Right lung (tissue), 2 donors: ENCODE measurements at regions not wholly inside any gene's neighbourhood (a gene's known extent, or its start where the extent isn't known, plus 50 kb on each side); places are given as distances from the start of the nearest gene placed in this dataset.
"Not testable (repeated sequence)": the region's sequence is repeated elsewhere in the genome, so short reads cannot be mapped to it uniquely, and the experiment has no call there.

Experiments used
- DNase-seq, 2 donors: peaks; one replicate each; pipeline ENCODE4 v3.0.0-alpha.2; 2013

DNA sequence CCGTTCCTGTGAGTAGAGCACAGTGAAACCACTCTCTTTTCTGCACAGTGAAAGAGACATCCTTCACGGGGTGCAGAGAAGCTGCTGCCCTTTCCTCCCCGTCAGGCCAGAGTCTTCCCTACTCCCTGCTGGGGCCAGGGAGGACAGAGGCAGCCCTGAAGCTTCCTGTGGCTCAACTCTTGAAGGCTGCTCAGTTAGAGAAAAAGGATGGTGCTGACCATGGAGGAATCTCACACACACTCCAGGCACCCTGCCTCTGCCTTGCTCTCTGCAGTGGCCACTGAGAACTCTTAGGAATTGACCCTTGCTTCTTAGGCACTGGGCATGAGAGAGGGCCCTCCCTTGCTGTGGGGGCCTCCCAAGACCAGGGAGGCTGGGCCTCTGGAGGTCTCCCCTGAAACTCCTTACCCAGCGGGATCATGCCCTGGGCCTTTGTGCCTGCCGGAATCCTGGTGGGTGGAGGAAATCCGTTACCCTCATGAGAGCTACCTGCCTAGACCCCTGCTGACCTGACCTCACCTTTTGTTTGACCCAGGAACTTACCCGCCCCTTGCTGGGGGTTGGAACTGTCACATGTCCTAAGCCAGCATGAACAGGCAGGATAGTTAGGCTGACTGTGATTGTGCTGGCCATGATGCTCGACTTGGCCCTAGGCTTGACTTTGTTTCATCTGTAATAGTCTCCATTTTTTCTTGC, 65.0 kb upstream of the CD93 start:
- no peak for DNase-seq

GRCh38 chr20:23150304-23151007, 64.3 kb upstream of the CD93 start:
- no peak for DNase-seq

GRCh38 chr20:23149623-23150279, 63.6 kb upstream of the CD93 start:
- DNase-seq = no peak

GRCh38 chr20:23148731-23149570, 62.8 kb upstream of the CD93 start:
- no peak for DNase-seq

GRCh38 chr20:23147964-23148730, 62.0 kb upstream of the CD93 start:
- no peak for DNase-seq

- no peak for DNase-seq
Observed at GRCh38 chr20:23147647-23147963, 61.5 kb upstream of the CD93 start.

- no peak for DNase-seq
Observed at GRCh38 chr20:23146857-23147637, 60.9 kb upstream of the CD93 start.

GRCh38 chr20:23146181-23146580, 60.1 kb upstream of the CD93 start:
- no peak for DNase-seq

- no peak for DNase-seq
Observed at GRCh38 chr20:23145281-23145700, 59.2 kb upstream of the CD93 start.

GRCh38 chr20:23144856-23145255, 58.7 kb upstream of the CD93 start:
- no peak for DNase-seq

DNA sequence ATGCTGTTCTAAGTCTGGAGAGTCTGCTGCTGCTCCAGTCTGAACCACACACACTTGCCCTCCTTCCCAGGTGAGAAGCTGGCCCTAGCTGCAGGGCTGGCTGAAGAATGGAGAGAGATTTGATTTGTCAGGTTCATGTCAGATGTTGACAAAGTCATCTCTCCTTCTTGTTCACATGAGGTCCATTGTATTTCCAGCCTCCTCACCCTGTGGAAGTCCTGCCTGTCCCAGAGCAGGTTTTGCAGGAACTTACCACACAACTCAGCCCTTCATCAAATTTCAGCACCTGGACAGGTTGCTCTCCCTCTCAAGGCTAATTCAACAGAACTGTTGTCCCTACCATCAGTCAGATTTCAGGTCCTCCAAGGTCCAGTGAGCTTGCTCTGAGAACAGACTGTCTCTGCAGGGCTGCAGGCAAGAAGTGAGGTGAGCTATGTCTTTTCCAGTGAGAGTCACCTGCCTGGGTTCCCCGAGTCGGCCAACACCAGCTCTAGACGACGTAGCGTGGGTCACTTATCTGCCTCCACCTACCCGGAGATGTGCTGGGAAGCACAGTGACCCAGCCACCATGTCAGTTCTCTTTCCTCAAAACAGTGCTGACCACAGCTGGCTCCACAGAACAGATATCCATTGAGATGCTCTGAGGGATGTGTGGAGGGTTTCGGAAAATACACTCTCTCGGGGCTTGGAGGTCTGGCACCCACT, 58.0 kb upstream of the CD93 start:
- DNase-seq = no peak

GRCh38 chr20:23143098-23143497, 57.0 kb upstream of the CD93 start:
- DNase-seq = no peak

DNA sequence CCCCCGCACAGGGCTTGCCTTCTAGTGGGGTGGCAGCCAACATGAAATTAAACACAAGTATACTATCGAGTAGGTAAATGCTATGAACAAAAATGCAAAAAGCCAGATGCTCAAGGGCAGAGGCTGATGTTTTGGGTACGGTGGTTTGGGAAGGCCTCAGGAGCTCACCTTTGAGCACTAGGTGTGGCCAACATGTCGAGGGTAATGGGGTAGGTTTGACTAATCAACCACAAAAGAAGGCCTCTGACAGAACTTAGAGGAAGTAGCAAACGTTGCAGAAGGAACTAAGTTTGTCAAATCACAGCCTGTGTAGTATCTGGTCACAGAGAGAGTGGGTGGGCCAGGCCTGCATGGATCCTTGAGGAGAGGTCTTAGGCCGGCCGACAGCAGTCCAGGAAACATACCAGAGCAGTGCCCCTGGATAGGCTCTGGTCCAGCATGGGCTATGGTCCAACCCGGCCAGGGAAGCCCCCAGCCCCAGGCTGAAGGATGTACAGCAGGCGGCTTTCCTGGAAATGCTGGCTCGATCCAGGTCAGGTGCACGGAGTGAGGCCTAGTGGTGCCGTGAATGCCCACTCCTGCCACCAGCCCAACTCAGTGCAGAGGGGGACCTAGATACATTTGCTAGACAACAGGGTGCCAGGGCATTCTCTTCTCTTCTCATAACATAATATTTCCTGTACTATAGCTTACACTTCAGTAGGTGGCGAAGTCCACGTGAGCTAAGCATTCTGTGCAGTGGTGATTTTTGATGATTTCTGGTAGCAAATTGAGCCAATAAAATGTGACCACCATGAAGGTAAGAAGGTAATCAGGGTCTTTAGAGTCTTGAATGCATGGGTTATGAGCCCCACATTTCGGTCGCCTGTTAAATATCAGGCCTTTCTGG, 56.3 kb upstream of the CD93 start:
- no peak for DNase-seq

- DNase-seq = no peak
Observed at GRCh38 chr20:23141450-23142161, 55.5 kb upstream of the CD93 start.

- no peak for DNase-seq
Observed at GRCh38 chr20:23140991-23141390, 54.9 kb upstream of the CD93 start.

DNA sequence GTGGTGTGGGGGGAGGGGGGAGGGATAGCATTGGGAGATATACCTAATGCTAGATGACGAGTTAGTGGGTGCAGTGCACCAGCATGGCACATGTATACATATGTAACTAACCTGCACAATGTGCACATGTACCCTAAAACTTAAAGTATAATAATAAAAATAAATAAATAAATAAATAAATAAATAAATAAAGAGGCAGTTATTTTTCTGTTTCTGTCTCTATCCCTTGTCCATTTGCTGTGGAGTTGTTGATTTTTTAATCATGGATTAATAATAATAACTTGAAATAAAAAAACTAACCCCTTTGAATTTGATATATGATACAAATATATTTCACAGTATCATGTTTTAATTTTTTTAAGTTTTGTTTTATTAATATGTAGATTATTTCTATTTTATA, 53.9 kb upstream of the CD93 start:
- not testable (repeated sequence) for DNase-seq

- no peak for DNase-seq
Observed at GRCh38 chr20:23139524-23139923, 53.4 kb upstream of the CD93 start.

DNA sequence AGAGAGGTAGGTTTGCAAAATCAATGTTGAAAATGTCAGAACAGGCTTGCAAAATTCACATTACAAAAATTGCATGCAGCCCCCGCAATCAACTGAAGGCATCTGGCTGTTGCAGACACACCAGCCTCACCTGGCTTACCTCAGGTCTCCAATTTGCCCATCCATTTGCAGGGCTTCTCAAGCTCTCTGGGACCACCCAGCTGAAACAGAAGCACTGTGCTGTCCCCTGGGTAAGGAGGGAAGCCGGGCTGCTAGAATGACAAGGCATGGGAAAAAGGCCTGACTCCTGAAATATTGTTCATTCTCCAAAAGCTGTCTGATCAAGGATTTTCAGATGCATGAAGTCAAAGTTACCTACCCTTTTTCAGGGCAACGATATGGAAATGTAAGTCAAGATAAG, 52.6 kb upstream of the CD93 start:
- no peak for DNase-seq
